Activated T-helper 2 cell treated with anti-CD3 and anti-CD28 coated beads, Interferon-gamma antibody, Interleukin-2, Interleukin-4, amounts not matched to agents 10 μg/mL and 5 μg/mL and 100 μg/mL, durations not matched to agents 14 hours and 24 hours and 36 hours (primary cell): ENCODE measurements at regions not wholly inside any gene's neighbourhood (a gene's known extent, or its start where the extent isn't known, plus 50 kb on each side); places are given as distances from the start of the nearest gene placed in this dataset.
"Not testable (repeated sequence)": the region's sequence is repeated elsewhere in the genome, so short reads cannot be mapped to it uniquely, and the experiment has no call there.

Source experiments
- DNase-seq: peaks from one replicate; pipeline ENCODE4 v3.0.0; 2021; ENCODE audit warnings: low spot score
- H3K27ac Mint-ChIP-seq: one replicate; pipeline ENCODE4 v1.8.0; 2021; ENCODE audit warnings: mixed read lengths
- H3K27me3 Mint-ChIP-seq: one replicate; pipeline ENCODE4 v1.8.0; 2021; ENCODE audit warnings: low read depth, mixed read lengths
- H3K36me3 Mint-ChIP-seq: one replicate; pipeline ENCODE4 v1.8.0; 2021; ENCODE audit warnings: low read depth, mixed read lengths
- H3K4me1 Mint-ChIP-seq: one replicate; pipeline ENCODE4 v1.8.0; 2021; ENCODE audit warnings: low read depth, mixed read lengths
- H3K4me3 Mint-ChIP-seq: one replicate; pipeline ENCODE4 v1.8.0; 2021; ENCODE audit warnings: low read depth, mild to moderate bottlenecking, moderate library complexity, mixed read lengths
- H3K9me3 Mint-ChIP-seq: one replicate; pipeline ENCODE4 v1.8.0; 2021; ENCODE audit warnings: mixed read lengths
- intact Hi-C: fragments of 100-400 bp; cut with micrococcal nuclease; formaldehyde crosslinking; loops from one replicate; pipeline ENCODE4 v1.15.1; 2023

DNA sequence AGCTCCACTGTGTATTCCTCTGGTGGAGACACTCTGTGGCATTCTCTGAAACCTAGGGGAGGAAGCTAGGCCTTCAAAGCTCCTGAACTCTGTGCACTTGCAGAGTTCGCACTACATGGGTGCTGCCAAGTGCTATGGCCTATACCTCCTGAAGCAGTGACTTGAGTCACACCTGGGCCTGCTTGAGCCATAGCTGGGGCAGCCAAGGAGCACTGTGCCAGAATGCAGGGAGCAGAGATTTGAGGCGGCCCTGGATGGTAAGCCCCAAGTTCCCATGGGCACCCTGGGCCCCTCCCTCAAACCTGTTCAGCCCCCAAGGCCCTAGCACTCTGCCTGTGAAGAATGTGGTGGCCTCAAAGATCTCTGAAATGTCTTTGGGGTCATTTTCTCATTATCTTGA, 212.9 kb downstream of the SPATA31A6 start:
- H3K4me3 Mint-ChIP-seq, result no peak overlapping the region
- intact Hi-C loops, result no loop called here
- no peaks in the 10 kb centered on the region for H3K27me3 Mint-ChIP-seq
- DNase-seq, result no peak
- H3K27ac Mint-ChIP-seq, result no peak overlapping the region
- H3K36me3 Mint-ChIP-seq, result no peaks in the 10 kb centered on the region
- no peaks in the 10 kb centered on the region for H3K9me3 Mint-ChIP-seq
- H3K4me1 Mint-ChIP-seq, result no peaks in the 10 kb centered on the region

DNA sequence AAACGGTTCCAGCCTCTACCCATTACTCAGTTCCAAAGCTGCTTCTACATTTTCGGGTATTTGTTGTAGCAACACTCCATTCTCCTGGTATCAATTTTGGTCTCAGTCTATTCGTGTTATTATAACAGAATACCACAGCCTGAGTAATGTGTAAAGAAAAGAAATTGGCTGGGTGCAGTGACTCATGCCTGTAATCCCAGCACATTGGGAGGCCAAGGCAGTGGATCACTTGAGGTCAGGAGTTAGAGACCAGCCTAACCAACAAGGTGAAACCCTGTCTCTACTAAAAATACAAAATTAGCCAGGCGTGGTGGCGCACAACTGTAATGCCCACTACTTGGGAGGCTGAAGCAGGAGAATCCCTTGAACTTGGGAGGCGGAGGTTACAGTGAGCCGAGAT, 213.9 kb downstream of the SPATA31A6 start:
- H3K27me3 Mint-ChIP-seq, H3K36me3 Mint-ChIP-seq, intact Hi-C loops, H3K4me1 Mint-ChIP-seq, H3K27ac Mint-ChIP-seq, DNase-seq, H3K9me3 Mint-ChIP-seq, H3K4me3 Mint-ChIP-seq: not testable (repeated sequence)

DNA sequence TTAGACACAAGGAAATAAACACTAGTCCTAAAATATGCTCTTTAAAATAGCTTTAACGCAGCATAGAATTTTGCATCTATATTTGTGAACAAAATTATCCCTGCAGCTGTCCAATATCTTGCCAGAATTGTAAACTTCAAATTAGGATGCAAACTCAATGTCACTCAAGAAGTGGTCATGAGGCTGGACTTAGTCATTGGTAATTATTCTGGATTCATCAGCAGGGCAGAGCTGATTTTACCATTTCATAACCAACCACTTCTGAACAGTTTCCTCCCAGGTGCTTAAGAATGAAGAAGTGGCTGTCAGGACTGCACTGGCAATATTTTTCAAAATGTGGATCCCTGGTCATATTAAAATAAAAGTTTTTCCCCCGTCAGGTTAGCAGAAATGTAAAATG, 219.5 kb downstream of the SPATA31A6 start:
- H3K27ac Mint-ChIP-seq, intact Hi-C loops, H3K9me3 Mint-ChIP-seq, DNase-seq, H3K4me3 Mint-ChIP-seq, H3K36me3 Mint-ChIP-seq, H3K4me1 Mint-ChIP-seq, H3K27me3 Mint-ChIP-seq: not testable (repeated sequence)

DNA sequence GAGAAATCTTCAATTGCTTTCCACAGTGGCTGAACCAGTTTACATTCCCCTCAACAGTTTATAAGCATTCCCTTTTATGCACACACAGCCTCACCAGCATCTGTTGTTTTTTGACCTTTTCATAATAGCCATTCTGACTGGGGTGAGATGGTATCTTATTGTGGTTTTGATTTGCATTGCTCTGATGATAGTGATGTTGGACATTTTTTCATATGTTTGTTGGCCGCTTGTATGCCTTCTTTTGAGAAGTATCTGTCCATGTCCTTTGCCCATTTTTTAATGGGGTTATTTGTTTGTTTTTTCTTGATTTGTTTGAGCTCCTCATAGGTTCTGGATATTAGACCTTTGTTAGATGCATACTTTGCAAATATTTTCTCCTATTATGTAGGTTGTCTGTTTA, 226.1 kb downstream of the SPATA31A6 start:
- H3K27ac Mint-ChIP-seq, H3K4me3 Mint-ChIP-seq, DNase-seq, H3K36me3 Mint-ChIP-seq, H3K4me1 Mint-ChIP-seq, H3K9me3 Mint-ChIP-seq, H3K27me3 Mint-ChIP-seq, intact Hi-C loops: not testable (repeated sequence)

DNA sequence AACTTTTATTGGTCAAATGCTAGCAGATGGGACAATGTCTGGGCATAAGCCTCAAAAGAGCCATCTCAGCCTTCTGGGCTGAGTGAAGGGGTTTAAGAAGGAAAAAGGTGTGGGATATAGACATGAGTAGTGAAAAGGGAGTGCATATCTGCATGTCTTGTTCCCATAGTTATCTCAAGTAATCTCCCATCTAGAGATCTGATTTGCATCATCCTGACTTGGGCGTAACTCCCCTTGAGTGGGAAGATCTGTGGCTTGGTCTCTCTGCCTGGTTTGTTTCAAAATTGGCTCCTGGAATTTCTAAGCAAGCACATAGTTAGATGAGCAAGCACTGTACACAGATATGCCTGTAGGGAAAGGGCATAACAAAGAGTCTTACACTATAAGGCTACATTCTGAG, 228.9 kb downstream of the SPATA31A6 start:
- intact Hi-C loops, H3K27ac Mint-ChIP-seq, H3K4me1 Mint-ChIP-seq, H3K4me3 Mint-ChIP-seq, H3K36me3 Mint-ChIP-seq, H3K27me3 Mint-ChIP-seq, DNase-seq, H3K9me3 Mint-ChIP-seq: not testable (repeated sequence)

DNA sequence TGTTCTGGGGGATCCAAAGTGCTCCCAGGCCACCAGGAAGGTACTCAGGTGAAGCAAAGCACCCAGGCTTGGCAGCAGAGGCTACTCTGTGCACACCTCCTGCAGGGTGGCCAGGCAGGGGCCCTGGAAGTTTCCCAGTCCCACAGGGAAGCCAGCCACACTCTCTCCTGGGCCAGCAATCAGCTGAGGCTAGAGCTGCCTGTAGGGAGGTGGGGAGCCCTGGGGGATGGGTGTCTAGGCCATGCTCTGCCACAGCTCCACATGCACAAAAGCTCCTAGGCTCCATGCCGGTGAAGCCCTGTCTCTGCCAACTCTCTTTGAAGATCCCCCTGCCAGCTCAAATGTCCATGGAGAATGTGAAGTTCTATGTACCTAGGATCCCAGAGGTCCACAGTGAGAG, 231.4 kb downstream of the SPATA31A6 start:
- intact Hi-C loops, H3K27me3 Mint-ChIP-seq, H3K4me1 Mint-ChIP-seq, H3K27ac Mint-ChIP-seq, DNase-seq, H3K4me3 Mint-ChIP-seq, H3K36me3 Mint-ChIP-seq, H3K9me3 Mint-ChIP-seq: not testable (repeated sequence)

DNA sequence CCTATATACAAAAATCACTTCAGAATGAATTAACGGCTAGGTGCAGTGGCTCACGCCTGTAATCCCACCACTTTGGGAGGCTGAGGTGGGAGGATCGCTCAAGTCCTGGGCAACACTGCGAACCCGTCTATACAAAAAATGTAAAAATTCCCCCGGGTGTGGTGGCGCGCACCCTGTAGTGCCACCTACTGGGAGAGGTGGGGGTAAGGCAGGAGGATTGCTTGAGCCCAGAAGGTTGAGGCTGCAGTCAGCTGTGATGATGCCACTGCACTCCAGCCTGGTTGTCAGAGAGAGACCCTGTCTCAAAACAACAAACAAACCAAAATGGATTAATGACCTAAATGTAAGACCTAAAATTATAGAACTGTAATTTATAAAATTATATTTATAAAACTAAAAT, 236.2 kb downstream of the SPATA31A6 start:
- H3K4me3 Mint-ChIP-seq, H3K27ac Mint-ChIP-seq, intact Hi-C loops, H3K9me3 Mint-ChIP-seq, DNase-seq, H3K27me3 Mint-ChIP-seq, H3K36me3 Mint-ChIP-seq, H3K4me1 Mint-ChIP-seq: not testable (repeated sequence)

DNA sequence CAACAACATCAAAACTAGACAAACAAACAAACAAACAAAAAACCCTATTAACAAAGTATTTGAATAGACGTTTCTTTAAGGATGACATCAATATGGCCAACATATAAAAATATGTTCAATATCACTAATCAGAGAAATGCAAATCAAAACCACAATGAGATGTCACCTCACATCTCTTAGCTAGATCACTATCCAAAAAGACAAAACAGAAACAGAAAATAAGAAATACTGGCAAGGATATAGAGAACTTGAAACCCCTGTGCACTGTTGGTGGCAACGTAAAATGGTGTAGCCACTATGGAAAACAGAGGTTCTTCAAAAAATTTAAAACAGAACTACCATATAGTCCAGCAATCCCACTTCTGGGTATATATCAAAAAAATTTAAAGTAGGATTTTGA, 236.9 kb downstream of the SPATA31A6 start:
- H3K9me3 Mint-ChIP-seq, H3K36me3 Mint-ChIP-seq, H3K4me3 Mint-ChIP-seq, DNase-seq, intact Hi-C loops, H3K27me3 Mint-ChIP-seq, H3K4me1 Mint-ChIP-seq, H3K27ac Mint-ChIP-seq: not testable (repeated sequence)

DNA sequence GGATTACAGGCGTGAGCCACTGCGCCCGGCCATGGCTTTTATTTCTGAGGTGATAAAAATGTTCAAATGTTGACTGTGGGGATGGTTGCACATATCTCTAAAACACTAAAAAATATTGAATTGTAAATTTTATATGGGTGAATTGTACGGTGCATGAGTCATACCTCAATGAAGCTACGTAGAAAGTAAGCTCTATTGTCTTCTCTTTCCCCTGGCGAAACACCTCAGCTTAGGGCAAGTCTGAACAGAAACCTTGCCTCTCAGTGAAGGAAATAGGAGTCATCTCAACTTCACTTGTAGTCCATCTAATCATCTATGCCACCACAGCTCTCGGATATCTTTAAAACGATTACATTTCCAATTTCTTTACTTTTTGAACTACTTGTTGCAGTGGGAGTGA, 238.2 kb downstream of the SPATA31A6 start:
- H3K4me3 Mint-ChIP-seq, H3K4me1 Mint-ChIP-seq, intact Hi-C loops, DNase-seq, H3K27ac Mint-ChIP-seq, H3K36me3 Mint-ChIP-seq, H3K27me3 Mint-ChIP-seq, H3K9me3 Mint-ChIP-seq: not testable (repeated sequence)

DNA sequence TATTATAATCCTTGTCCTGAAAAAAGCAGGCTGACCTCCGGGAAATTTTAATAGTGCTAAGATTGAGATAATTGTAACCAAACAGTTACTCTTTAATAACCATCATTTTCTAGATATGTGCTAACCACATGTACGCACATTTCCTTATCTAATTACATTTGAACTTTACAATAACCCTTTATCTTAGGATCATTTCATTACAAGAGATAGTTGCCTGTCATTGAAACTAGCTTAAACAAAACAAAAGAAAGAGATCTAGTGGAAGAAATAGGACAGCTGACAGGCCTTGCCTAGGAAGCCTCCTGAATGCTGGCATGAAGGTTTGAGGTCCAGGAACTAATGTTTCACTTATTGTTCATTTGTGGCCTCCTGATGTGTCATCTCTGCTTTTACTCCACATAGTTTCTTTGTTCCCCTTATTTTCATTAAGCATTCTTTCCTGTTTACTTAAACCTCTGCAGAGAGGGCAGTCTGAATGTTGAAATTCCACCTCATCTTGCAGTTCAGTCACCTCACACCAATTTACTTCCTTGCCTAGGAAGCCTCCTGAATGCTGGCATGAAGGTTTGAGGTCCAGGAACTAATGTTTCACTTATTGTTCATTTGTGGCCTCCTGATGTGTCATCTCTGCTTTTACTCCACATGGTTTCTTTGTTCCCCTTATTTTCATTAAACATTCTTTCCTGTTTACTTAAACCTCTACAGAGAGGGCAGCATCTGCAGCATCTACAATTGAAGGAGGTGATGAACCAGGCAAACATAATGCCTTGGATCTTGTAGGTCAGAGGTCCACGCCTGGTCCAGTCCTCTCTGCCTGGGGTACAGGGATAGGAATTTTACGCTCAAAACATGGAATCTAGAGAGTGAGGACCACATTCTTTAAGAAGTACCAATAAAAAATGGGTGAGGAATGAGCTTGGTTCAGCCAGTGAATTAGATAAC, 247.5 kb downstream of the SPATA31A6 start:
- intact Hi-C loops, DNase-seq, H3K27ac Mint-ChIP-seq, H3K9me3 Mint-ChIP-seq, H3K4me1 Mint-ChIP-seq, H3K27me3 Mint-ChIP-seq, H3K36me3 Mint-ChIP-seq, H3K4me3 Mint-ChIP-seq: not testable (repeated sequence)

DNA sequence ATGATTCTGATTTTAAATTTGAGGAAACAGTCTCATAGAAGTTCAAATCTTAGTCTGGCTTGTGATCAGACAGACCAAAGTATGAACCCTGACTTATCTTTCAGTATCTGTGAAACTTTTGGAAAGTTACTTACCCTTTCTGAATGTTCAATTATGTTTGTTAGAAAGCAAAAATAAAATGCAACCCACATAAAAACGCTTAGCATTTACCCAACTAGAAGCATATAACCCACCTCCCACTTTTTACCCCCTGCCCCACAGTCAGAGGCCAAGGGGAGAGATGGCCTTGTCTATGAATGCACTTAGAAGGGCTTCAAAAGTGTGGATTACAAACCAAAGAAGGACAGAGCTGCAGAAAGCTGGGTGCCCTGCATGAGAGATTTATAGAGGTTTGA, 248.2 kb downstream of the SPATA31A6 start:
- H3K36me3 Mint-ChIP-seq, DNase-seq, H3K27ac Mint-ChIP-seq, H3K4me1 Mint-ChIP-seq, H3K9me3 Mint-ChIP-seq, intact Hi-C loops, H3K4me3 Mint-ChIP-seq, H3K27me3 Mint-ChIP-seq: not testable (repeated sequence)

DNA sequence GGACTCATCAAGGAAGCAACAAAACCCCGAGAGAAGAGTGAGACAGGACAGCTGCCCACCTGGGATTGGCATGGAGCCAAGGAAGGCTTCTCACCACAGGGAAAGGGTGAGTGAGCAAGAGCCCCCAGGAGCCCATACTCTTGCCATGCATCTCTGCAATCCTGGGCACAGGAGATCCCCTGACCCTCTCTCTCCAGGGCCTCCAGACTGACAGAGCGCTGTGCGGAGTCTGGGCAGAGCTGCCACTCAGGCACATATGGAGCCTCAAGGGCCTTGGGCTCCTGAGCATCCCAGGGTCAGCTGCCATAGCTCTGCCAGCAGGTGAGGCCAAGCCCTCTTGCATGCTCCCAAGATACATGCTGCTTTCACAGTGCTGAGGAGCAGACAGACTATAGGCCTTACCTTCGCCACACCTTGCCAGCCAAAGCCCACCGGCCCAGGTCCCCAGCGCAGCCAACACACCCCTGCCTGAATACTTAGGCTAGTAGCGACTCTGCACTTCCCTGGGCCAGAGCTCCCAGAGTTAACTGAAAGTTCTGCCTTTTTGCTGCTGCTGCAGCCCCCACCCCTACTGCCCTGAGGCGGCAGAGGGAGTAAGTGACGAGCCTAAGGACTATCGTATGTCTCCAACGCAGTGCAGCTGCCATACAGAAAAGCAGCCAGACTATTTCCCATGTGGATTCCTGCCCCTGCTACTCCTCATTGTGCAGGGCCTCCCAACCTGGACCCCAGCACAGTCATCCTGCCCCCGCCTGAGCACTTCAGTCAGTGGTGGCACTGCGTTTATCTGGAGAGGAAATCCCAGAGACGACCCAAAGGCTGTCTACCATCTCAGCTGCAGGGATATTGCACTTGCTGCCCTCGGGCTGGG, 251.6 kb downstream of the SPATA31A6 start:
- intact Hi-C loops, H3K9me3 Mint-ChIP-seq, DNase-seq, H3K27me3 Mint-ChIP-seq, H3K4me3 Mint-ChIP-seq, H3K36me3 Mint-ChIP-seq, H3K4me1 Mint-ChIP-seq, H3K27ac Mint-ChIP-seq: not testable (repeated sequence)

DNA sequence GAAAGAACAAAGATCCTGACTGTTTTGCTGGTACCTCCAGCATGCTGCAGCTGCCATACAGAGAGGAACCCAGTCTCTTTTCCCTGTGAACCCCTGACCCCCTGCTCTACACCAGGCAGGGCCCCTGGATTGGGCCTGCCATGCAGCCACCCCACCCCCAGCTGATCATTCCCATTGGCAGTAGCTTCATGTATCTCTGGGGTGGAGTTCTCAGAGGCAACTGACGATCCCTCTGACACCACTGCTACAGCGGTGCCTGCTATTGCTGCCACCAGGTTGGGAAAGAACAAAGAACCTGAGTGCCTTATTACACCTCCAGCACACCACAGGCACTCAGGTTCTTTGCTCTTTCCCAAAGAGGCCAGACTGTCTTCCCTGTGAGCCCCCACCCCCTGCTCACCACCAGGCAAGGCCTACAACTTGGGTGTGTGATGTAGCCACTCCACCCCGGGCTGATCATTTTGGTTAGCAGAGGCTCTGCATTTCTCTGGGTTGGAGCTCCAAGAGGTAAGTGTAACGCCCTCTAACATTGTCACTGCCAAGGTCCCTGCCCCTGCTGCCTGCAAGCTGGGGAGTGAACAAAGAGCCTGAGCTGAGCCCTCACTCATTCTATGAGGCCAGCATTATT, 252.4 kb downstream of the SPATA31A6 start:
- DNase-seq, H3K9me3 Mint-ChIP-seq, H3K36me3 Mint-ChIP-seq, H3K4me3 Mint-ChIP-seq, H3K27ac Mint-ChIP-seq, intact Hi-C loops, H3K4me1 Mint-ChIP-seq, H3K27me3 Mint-ChIP-seq: not testable (repeated sequence)
